T-helper 2 cell treated with Interferon-gamma antibody and Interleukin-4, amounts not matched to agents 5 μg/mL and 100 μg/mL, for 36 hours (primary cell): ENCODE measurements at regions not wholly inside any gene's neighbourhood (a gene's known extent, or its start where the extent isn't known, plus 50 kb on each side); places are given as distances from the start of the nearest gene placed in this dataset.

ENCODE experiments used
- DNase-seq: peaks from one replicate; pipeline ENCODE4 v3.0.0; 2021; ENCODE audit warnings: low spot score
- H3K27ac Mint-ChIP-seq: one replicate; pipeline ENCODE4 v1.8.0; 2021; ENCODE audit warnings: mild to moderate bottlenecking, mixed read lengths
- H3K27me3 Mint-ChIP-seq: one replicate; pipeline ENCODE4 v1.8.0; 2021; ENCODE audit warnings: low read depth, mixed read lengths
- H3K36me3 Mint-ChIP-seq: one replicate; pipeline ENCODE4 v1.8.0; 2021; ENCODE audit warnings: low read depth, mixed read lengths
- H3K4me1 Mint-ChIP-seq: one replicate; pipeline ENCODE4 v1.8.0; 2021; ENCODE audit warnings: low read depth, mixed read lengths
- H3K4me3 Mint-ChIP-seq: one replicate; pipeline ENCODE4 v1.8.0; 2022; ENCODE audit warnings: mild to moderate bottlenecking, moderate library complexity, mixed read lengths
- H3K9me3 Mint-ChIP-seq: one replicate; pipeline ENCODE4 v1.8.0; 2021; ENCODE audit warnings: mixed read lengths

DNA sequence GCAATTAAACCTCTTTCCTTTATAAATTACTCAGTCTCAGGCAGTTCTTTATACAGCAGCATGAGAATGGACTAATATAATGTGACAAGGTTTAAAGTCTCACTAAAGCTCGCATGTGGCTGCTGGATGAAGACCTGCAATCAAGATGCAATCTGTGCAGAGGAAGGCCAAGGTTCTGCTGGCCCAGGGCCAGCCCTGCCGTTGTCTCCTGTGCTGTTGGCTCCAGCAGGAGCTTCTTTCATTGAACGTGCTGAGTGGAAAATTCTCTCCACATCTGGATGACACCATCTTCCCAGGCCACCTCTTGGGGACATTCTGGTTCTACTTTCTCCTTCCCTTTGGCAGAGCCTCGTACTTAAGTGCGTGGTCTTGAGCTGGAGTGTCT, 742.2 kb downstream of the VRK1 start:
- Mint-ChIP-seq H3K27me3 (no peaks in the 10 kb centered on the region), H3K4me3 (no peak overlapping the region), H3K36me3 (peaks cover 2% of the 10 kb centered on the region), H3K4me1 (peaks cover 40% of the 10 kb centered on the region), H3K9me3 (no peaks in the 10 kb centered on the region), H3K27ac (no peak overlapping the region)
- DNase-seq, result no peak

GRCh38 chr14:97539884-97540283, 742.7 kb downstream of the VRK1 start:
- Mint-ChIP-seq H3K4me3 (no peak overlapping the region), H3K27me3 (no peaks in the 10 kb centered on the region), H3K27ac (no peak overlapping the region)

DNA sequence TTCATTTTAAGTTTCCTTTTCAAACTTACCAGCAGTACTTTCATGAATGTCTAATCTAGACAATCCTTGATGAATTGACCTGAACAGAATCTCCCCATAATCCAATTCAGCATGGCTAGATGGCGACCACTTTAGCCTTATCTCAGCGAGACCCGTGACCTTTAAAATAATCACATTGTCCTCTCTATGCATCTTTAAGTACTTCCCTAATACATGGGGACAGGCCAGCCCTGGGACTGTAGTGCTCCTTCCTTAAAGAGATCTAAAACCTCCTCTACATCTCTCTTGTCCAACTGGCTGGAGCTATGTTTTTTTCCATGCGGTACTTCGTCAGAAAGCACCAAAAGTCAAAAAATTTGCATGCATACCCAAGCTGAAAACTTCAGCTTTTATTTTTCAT, 746.0 kb downstream of the VRK1 start:
- H3K27me3 Mint-ChIP-seq, result no peaks in the 10 kb centered on the region
- no peak overlapping the region for H3K27ac Mint-ChIP-seq
- H3K4me1 Mint-ChIP-seq, result peaks cover 38% of the 10 kb centered on the region
- no peak for DNase-seq
- H3K4me3 Mint-ChIP-seq, result no peak overlapping the region
- H3K36me3 Mint-ChIP-seq, result peaks cover 2% of the 10 kb centered on the region
- H3K9me3 Mint-ChIP-seq, result no peaks in the 10 kb centered on the region

More at GRCh38 chr14:97539884-97540283, 742.7 kb downstream of the VRK1 start:
- H3K4me1 Mint-ChIP-seq, result peaks cover 41% of the 10 kb centered on the region
- peaks cover 2% of the 10 kb centered on the region for H3K36me3 Mint-ChIP-seq
- H3K9me3 Mint-ChIP-seq, result no peaks in the 10 kb centered on the region
- DNase-seq, result no peak

GRCh38 chr14:97543816-97544215, 746.6 kb downstream of the VRK1 start:
- H3K4me1 Mint-ChIP-seq, result peaks cover 33% of the 10 kb centered on the region
- H3K36me3 Mint-ChIP-seq, result peaks cover 2% of the 10 kb centered on the region
- H3K27me3 Mint-ChIP-seq, result no peaks in the 10 kb centered on the region
- peak overlapping the region; percentile 60 for H3K27ac Mint-ChIP-seq
- no peak for DNase-seq
- no peaks in the 10 kb centered on the region for H3K9me3 Mint-ChIP-seq
- peak overlapping the region; percentile 60 for H3K4me3 Mint-ChIP-seq

DNA sequence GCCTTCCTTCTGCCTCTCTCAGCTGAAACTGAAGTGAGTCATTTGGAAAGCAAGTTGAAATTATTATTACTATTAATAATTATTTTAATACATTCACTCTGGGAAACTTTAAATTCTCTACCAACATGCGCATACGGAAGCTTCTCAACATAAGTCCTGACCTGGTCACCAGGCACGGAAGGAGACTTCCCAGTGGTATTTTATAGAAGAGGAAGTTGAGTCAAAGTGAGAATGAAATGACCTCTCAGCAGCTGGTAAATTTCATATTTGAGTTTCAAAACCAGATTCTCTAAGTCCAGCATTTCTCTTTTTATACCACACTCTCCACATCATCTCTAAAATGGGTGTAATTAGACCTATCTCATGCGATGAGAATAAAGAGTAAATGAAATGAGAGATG, 747.4 kb downstream of the VRK1 start:
- H3K36me3 Mint-ChIP-seq, result peaks cover 2% of the 10 kb centered on the region
- H3K4me3 Mint-ChIP-seq, result peak overlapping the region; percentile 60
- peaks cover 27% of the 10 kb centered on the region for H3K4me1 Mint-ChIP-seq
- no peak for DNase-seq
- no peaks in the 10 kb centered on the region for H3K9me3 Mint-ChIP-seq
- H3K27me3 Mint-ChIP-seq, result no peaks in the 10 kb centered on the region
- peak overlapping the region; percentile 60 for H3K27ac Mint-ChIP-seq

GRCh38 chr14:97546491-97547230, 749.5 kb downstream of the VRK1 start:
- Mint-ChIP-seq H3K4me3 (no peak overlapping the region), H3K27ac (no peak overlapping the region), H3K4me1 (peaks cover 19% of the 10 kb centered on the region), H3K36me3 (no peaks in the 10 kb centered on the region), H3K27me3 (no peaks in the 10 kb centered on the region), H3K9me3 (no peaks in the 10 kb centered on the region)
- no peak for DNase-seq

DNA sequence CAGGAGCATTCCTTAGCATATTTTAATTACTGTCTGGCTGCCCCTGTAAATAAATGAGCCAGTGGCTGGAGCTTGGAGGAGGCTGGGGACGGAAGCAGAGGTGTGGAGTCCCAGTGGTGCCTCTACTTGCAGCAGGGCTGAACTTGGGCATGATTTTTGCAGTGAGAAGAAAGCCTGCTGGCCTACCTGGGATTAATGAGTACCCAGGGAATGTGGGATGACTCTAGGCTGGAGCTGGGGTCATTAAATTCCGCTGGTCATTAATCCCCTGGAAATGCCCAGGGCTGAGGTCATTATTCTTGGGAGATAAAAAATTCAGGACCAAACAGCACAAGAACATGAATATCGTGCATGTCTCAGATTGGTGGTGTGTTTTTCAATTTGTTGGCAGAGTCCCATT, 753.3 kb downstream of the VRK1 start:
- H3K9me3 Mint-ChIP-seq, result no peaks in the 10 kb centered on the region

GRCh38 chr14:97554597-97554996, 757.4 kb downstream of the VRK1 start:
- Mint-ChIP-seq H3K27ac (no peak overlapping the region), H3K27me3 (peaks cover 4% of the 10 kb centered on the region), H3K36me3 (peaks cover 3% of the 10 kb centered on the region), H3K4me1 (peaks cover 2% of the 10 kb centered on the region), H3K9me3 (peaks cover 13% of the 10 kb centered on the region), H3K4me3 (no peak overlapping the region)
- no peak for DNase-seq

More for the DNA sequence above, 753.3 kb downstream of the VRK1 start:
- Mint-ChIP-seq H3K4me3 (no peak overlapping the region), H3K36me3 (no peaks in the 10 kb centered on the region), H3K27me3 (no peaks in the 10 kb centered on the region), H3K27ac (no peak overlapping the region), H3K4me1 (peaks cover under 1% of the 10 kb centered on the region)
- DNase-seq, result no peak

- no peaks in the 10 kb centered on the region for H3K4me1 Mint-ChIP-seq
- H3K36me3 Mint-ChIP-seq, result peaks cover 8% of the 10 kb centered on the region
- no peak for DNase-seq
- H3K27me3 Mint-ChIP-seq, result no peaks in the 10 kb centered on the region
- H3K4me3 Mint-ChIP-seq, result no peak overlapping the region
- no peak overlapping the region for H3K27ac Mint-ChIP-seq
- peaks cover 48% of the 10 kb centered on the region for H3K9me3 Mint-ChIP-seq
Measured at GRCh38 chr14:97564334-97564733, 767.2 kb downstream of the VRK1 start.

DNA sequence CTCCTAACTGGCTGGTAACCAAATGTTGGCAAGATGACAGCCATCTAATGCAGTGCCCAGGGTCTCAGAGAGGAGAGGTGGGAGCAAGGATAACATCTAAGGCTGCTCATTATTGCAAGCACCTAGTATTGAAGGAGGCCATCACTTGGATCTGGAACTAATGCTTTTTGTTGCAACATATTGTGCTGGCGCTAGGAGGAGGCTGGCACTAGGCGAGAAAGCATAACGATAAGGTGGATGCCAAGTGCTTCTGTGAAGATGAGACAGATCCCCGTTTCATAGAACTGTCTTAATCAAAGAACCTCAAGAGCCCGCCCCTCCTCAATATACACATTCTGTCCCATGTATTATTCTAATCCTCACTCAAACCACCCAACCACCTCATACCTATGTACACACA, 774.0 kb downstream of the VRK1 start:
- Mint-ChIP-seq H3K9me3 (peaks cover 33% of the 10 kb centered on the region), H3K27ac (no peak overlapping the region), H3K4me3 (no peak overlapping the region), H3K36me3 (peaks cover 1% of the 10 kb centered on the region), H3K4me1 (no peaks in the 10 kb centered on the region), H3K27me3 (no peaks in the 10 kb centered on the region)
- DNase-seq, result no peak

GRCh38 chr14:97571866-97572555, 774.8 kb downstream of the VRK1 start:
- H3K4me3 Mint-ChIP-seq, result no peak overlapping the region
- no peak for DNase-seq
- no peaks in the 10 kb centered on the region for H3K27me3 Mint-ChIP-seq
- H3K9me3 Mint-ChIP-seq, result peaks cover 33% of the 10 kb centered on the region
- H3K27ac Mint-ChIP-seq, result peak overlapping the region; percentile 55
- peaks cover 1% of the 10 kb centered on the region for H3K36me3 Mint-ChIP-seq
- no peaks in the 10 kb centered on the region for H3K4me1 Mint-ChIP-seq

- Mint-ChIP-seq H3K27ac (no peak overlapping the region), H3K4me3 (no peak overlapping the region), H3K9me3 (peaks cover 29% of the 10 kb centered on the region), H3K4me1 (no peaks in the 10 kb centered on the region), H3K36me3 (peaks cover 1% of the 10 kb centered on the region), H3K27me3 (no peaks in the 10 kb centered on the region)
- no peak for DNase-seq
Measured at GRCh38 chr14:97572583-97573458, 775.6 kb downstream of the VRK1 start.

DNA sequence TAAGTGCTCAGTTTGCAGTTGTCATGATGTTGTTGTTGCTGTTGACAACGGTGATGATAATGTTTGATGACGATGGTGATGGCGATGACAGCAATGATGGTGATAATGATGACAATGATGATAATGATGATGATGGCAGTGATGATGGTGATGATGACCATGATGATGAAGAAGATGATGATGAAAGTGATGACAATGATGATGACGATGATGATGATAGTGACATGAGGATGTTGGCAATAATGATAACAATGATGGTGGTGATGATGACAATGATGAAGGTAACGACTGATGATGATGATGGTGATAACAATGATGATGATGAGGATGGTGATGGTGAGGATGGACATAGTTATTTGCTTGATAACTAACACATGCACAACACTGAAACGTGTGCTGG, 778.5 kb downstream of the VRK1 start:
- Mint-ChIP-seq H3K4me1 (peaks cover 5% of the 10 kb centered on the region), H3K36me3 (peaks cover 1% of the 10 kb centered on the region), H3K4me3 (no peak overlapping the region), H3K9me3 (peaks cover 16% of the 10 kb centered on the region), H3K27me3 (no peaks in the 10 kb centered on the region), H3K27ac (no peak overlapping the region)
- no peak for DNase-seq
